ENCODE measurements at regions not wholly inside any gene's neighbourhood (a gene's known extent, or its start where the extent isn't known, plus 50 kb on each side); places are given as distances from the start of the nearest gene placed in this dataset.

DNA sequence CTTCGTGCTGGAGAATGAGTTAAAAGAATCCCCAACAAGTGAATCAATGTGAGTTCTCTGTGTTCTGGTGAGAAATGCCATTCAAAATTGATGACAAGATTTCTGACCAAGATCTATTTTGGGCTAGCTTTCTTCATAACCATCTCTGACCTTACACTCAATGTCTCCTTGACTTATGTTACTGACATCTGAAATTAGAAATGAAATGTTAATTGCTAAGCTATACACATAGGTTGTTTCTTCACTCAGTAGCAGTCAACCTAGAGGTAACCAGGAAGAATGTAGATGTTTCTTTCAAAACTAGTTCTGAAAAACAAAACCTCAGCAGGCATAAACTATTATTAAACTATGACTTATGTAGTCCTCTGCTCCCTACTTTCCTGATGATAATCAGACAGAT, 2220.7 kb upstream of the C9orf72 start:
- TF ChIP-seq CTCF (IDR thresholded peaks at IDR 0.05 in 2 of 3, conservative IDR thresholded peaks at IDR 0.05 in 1 of 3; ENCODE audit: borderline replicate concordance in 1 of 3, insufficient read depth in 1 of 3, low read depth in 2 of 3, low read length in 2 of 3) (no peak), CEBPB (IDR thresholded peaks at IDR 0.05; ENCODE audit: low read depth) (no peak), POLR2A (IDR thresholded peaks at IDR 0.05; ENCODE audit: borderline replicate concordance, extremely low read depth, insufficient read depth, insufficient read length) (no peak), JUND (IDR thresholded peaks at IDR 0.05) (no peak), EZH2 (IDR thresholded peaks at IDR 0.05) (no peak), ELF1 (IDR thresholded peaks at IDR 0.05; ENCODE audit: borderline replicate concordance, low read depth) (no peak), POLR2AphosphoS5 (IDR thresholded peaks at IDR 0.05; ENCODE audit: low read depth, low read length) (no peak), EGR1 (IDR thresholded peaks at IDR 0.05; ENCODE audit: low read depth) (no peak), SIN3A (IDR thresholded peaks at IDR 0.05; ENCODE audit: low read depth) (no peak), CBX3 (IDR thresholded peaks at IDR 0.05; ENCODE audit: low read depth) (no peak)
